Gastrocnemius medialis (tissue), 4 donors: ENCODE measurements at regions not wholly inside any gene's neighbourhood (a gene's known extent, or its start where the extent isn't known, plus 50 kb on each side); places are given as distances from the start of the nearest gene placed in this dataset.

ENCODE experiments used
- ATAC-seq, 2 donors: fragments of 150-250 bp; one replicate each; pipeline ENCODE4 v1.9.1; 2016
- DNase-seq, 2 donors: peaks; one replicate each; pipeline ENCODE4 v3.0.0-alpha.2; 2019
- H3K27ac ChIP-seq, 4 donors: fragments of 200-600 bp; sonication (generic); 1 replicate in 1 of 4; 2 replicates in 3 of 4; pipeline ENCODE4 v1.5.1; 2016 to 2018; ENCODE audit warnings: mild to moderate bottlenecking in 2 of 4, moderate library complexity in 1 of 4
- H3K27me3 ChIP-seq, 3 donors: fragments of 200-600 bp; sonication (generic) in 2 of 3; 1 replicate in 1 of 3; 2 replicates in 2 of 3; pipeline versions ENCODE4 v1.5.1 to v1.6.0; 2016 to 2019; ENCODE audit warnings: mild to moderate bottlenecking in 1 of 3, moderate library complexity in 1 of 3
- H3K36me3 ChIP-seq, 2 donors: fragments of 200-600 bp; sonication (generic) in 1 of 2; one replicate each; pipeline ENCODE4 v1.5.1; 2017 to 2018
- H3K4me1 ChIP-seq, 2 donors: fragments of 200-600 bp; sonication (generic) in 1 of 2; one replicate each; pipeline ENCODE4 v1.5.1; 2016 to 2017; ENCODE audit warnings: mild to moderate bottlenecking in 2 of 2
- H3K4me3 ChIP-seq, 4 donors: fragments of 200-600 bp; sonication (generic) in 3 of 4; 1 replicate in 1 of 4; 2 replicates in 3 of 4; pipeline ENCODE4 v1.5.1; 2016 to 2019; ENCODE audit warnings: mild to moderate bottlenecking in 2 of 4
- H3K9me3 ChIP-seq, 3 donors: fragments of 200-600 bp; sonication (generic) in 2 of 3; 1 replicate in 1 of 3; 2 replicates in 2 of 3; pipeline ENCODE4 v1.5.1; 2016 to 2019
- CTCF ChIP-seq, 5 experiments: fragments of 450-650 bp in 3 of 5; fragments of 200-600 bp in 2 of 5; sonication (generic) in 2 of 5; IDR thresholded peaks in 4 of 5; conservative IDR thresholded peaks in 1 of 5; 1 replicate in 4 of 5; 2 replicates in 1 of 5; pipeline ENCODE4 v1.5.1; 2016 to 2019; ENCODE audit warnings: antibody characterized with exemption in 5 of 5, mild to moderate bottlenecking in 3 of 5, moderate library complexity in 3 of 5
- POLR2A ChIP-seq, 2 donors: fragments of 450-650 bp; IDR thresholded peaks; one replicate each; pipeline ENCODE4 v1.6.1; 2017; ENCODE audit warnings: antibody characterized with exemption in 2 of 2, mild to moderate bottlenecking in 2 of 2, moderate library complexity in 2 of 2
- in situ Hi-C, 4 donors: fragments of 200-750 bp; cut with MboI; loops; one replicate each; pipeline versions ENCODE4 v1.15.0 to v1.8.0; 2017; ENCODE audit warnings: low sequenced_read_pairs in 4 of 4
- intact Hi-C: fragments of 100-400 bp; cut with DNase I; formaldehyde crosslinking; loops from one replicate; pipeline ENCODE4 v1.15.1; 2023; ENCODE audit warnings: low total_unique reads

- no peak for TF ChIP-seq CTCF (IDR thresholded peaks at IDR 0.05 in 4 of 5, conservative IDR thresholded peaks at IDR 0.05 in 1 of 5)
- TF ChIP-seq POLR2A (IDR thresholded peaks at IDR 0.05) = no peak
- Histone ChIP-seq H3K4me3 (no peak overlapping the region), H3K27ac (no peak overlapping the region), H3K9me3 (no peaks in the 10 kb centered on the region), H3K27me3 (no peaks in the 10 kb centered on the region), H3K36me3 (no peaks in the 10 kb centered on the region), H3K4me1 (no peaks in the 10 kb centered on the region)
- intact Hi-C loops (no loop called here), in situ Hi-C loops (no loop called here)
- ATAC-seq = no peak
- no peak for DNase-seq
Measured at GRCh38 chr13:24068472-24068871, 92.0 kb upstream of the SPATA13 start.

GRCh38 chr13:24071016-24071415, 89.5 kb upstream of the SPATA13 start:
- no peak for DNase-seq
- Histone ChIP-seq H3K27ac (peak overlapping the region in 3 of 4 donors; percentile 8 to 46 (median 41)), H3K27me3 (no peaks in the 10 kb centered on the region), H3K4me3 (no peak overlapping the region), H3K4me1 (peaks cover 0 to 4% of the 10 kb centered on the region in 2 donors), H3K9me3 (no peaks in the 10 kb centered on the region), H3K36me3 (no peaks in the 10 kb centered on the region)
- intact Hi-C loops (no loop called here), in situ Hi-C loops (no loop called here)
- TF ChIP-seq CTCF (IDR thresholded peaks at IDR 0.05 in 4 of 5, conservative IDR thresholded peaks at IDR 0.05 in 1 of 5) = no peak
- no peak for TF ChIP-seq POLR2A (IDR thresholded peaks at IDR 0.05)
- no peak for ATAC-seq

GRCh38 chr13:24071423-24072075, 89.0 kb upstream of the SPATA13 start:
- TF ChIP-seq POLR2A (IDR thresholded peaks at IDR 0.05) = no peak
- no peak for TF ChIP-seq CTCF (IDR thresholded peaks at IDR 0.05 in 4 of 5, conservative IDR thresholded peaks at IDR 0.05 in 1 of 5)
- intact Hi-C loops (no loop called here), in situ Hi-C loops (no loop called here)
- H3K36me3 ChIP-seq = no peaks in the 10 kb centered on the region
- peak overlapping the region in 3 of 4 donors; percentile 8 to 46 (median 41) for H3K27ac ChIP-seq
- H3K9me3 ChIP-seq = no peaks in the 10 kb centered on the region
- DNase-seq (no peak), ATAC-seq (peak in 1 of 2 donors; percentile 78)
- H3K4me1 ChIP-seq = peaks cover 0 to 4% of the 10 kb centered on the region in 2 donors
- H3K4me3 ChIP-seq = no peak overlapping the region
- no peaks in the 10 kb centered on the region for H3K27me3 ChIP-seq

- Histone ChIP-seq H3K27me3 (no peaks in the 10 kb centered on the region), H3K27ac (no peak overlapping the region), H3K4me3 (no peak overlapping the region), H3K36me3 (no peaks in the 10 kb centered on the region), H3K4me1 (peaks cover 0 to 4% of the 10 kb centered on the region in 2 donors), H3K9me3 (no peaks in the 10 kb centered on the region)
- no peak for DNase-seq
- intact Hi-C loops (no loop called here), in situ Hi-C loops (no loop called here)
- no peak for ATAC-seq
- TF ChIP-seq CTCF (IDR thresholded peaks at IDR 0.05 in 4 of 5, conservative IDR thresholded peaks at IDR 0.05 in 1 of 5) = no peak
Measured at GRCh38 chr13:24073657-24074056, 86.9 kb upstream of the SPATA13 start.

- no peak for DNase-seq
- ATAC-seq = no peak
- H3K9me3 ChIP-seq = no peaks in the 10 kb centered on the region
- no peak overlapping the region for H3K27ac ChIP-seq
- in situ Hi-C loops (loop anchor here in 1 of 4 donors (25.0 kb wide), 1 partner anchor 113 kb away; no protein-coding TSS in a partner anchor), intact Hi-C loops (no loop called here)
- TF ChIP-seq POLR2A (IDR thresholded peaks at IDR 0.05) (no peak), CTCF (IDR thresholded peaks at IDR 0.05 in 4 of 5, conservative IDR thresholded peaks at IDR 0.05 in 1 of 5) (no peak)
- H3K27me3 ChIP-seq = no peaks in the 10 kb centered on the region
- H3K4me3 ChIP-seq = no peak overlapping the region
- H3K4me1 ChIP-seq = peaks cover 0 to 4% of the 10 kb centered on the region in 2 donors
- no peaks in the 10 kb centered on the region for H3K36me3 ChIP-seq
Measured at GRCh38 chr13:24074678-24075077, 85.8 kb upstream of the SPATA13 start.
